Fibroblast of the aortic adventitia (primary cell): ENCODE measurements at regions not wholly inside any gene's neighbourhood (a gene's known extent, or its start where the extent isn't known, plus 50 kb on each side); places are given as distances from the start of the nearest gene placed in this dataset.
A peak's percentile ranks its signal among the peaks of the same experiment; 100 is the strongest.

Source experiments
- DNase-seq: peaks from one replicate; pipeline ENCODE4 v3.0.0-alpha.2; 2010; ENCODE audit warnings: low read depth
- H3K4me3 ChIP-seq: 2 replicates; pipeline ENCODE4 v1.5.1; 2011; ENCODE audit warnings: low read depth, mild to moderate bottlenecking, control low read depth, low read length, moderate library complexity
- TF ChIP-seq, protein P1 (sequence below): IDR thresholded peaks from 2 replicates; pipeline ENCODE4 v1.5.1; 2011; ENCODE audit warnings: mild to moderate bottlenecking, low read length, control low read depth, inconsistent platforms; ENCODE audit not compliant: insufficient read depth

DNA sequence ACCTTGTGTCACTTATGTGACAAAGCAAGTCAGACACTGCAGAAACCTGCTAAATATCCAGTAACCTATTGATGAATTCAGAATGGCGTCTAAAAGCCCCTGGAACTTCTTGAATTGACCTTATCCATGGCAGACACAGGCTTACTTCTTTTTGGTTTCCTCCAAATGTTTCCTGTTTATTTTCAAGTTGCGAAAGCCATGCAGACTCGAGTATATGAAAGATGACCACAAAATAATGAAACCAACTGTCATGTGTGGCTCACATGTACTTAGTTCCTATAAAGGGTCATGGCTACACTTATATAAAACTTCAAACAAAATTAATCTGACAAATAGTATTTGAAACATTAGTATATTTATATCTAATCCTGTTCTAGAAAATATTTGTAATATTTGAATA lies 113.1 kb upstream of the FNDC3A start:
- TF ChIP-seq, protein P1, sequence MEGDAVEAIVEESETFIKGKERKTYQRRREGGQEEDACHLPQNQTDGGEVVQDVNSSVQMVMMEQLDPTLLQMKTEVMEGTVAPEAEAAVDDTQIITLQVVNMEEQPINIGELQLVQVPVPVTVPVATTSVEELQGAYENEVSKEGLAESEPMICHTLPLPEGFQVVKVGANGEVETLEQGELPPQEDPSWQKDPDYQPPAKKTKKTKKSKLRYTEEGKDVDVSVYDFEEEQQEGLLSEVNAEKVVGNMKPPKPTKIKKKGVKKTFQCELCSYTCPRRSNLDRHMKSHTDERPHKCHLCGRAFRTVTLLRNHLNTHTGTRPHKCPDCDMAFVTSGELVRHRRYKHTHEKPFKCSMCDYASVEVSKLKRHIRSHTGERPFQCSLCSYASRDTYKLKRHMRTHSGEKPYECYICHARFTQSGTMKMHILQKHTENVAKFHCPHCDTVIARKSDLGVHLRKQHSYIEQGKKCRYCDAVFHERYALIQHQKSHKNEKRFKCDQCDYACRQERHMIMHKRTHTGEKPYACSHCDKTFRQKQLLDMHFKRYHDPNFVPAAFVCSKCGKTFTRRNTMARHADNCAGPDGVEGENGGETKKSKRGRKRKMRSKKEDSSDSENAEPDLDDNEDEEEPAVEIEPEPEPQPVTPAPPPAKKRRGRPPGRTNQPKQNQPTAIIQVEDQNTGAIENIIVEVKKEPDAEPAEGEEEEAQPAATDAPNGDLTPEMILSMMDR, result no peak
- DNase-seq, result no peak
- no peak overlapping the region for H3K4me3 ChIP-seq

GRCh38 chr13:48864100-48864499 lies 111.6 kb upstream of the FNDC3A start:
- H3K4me3 ChIP-seq, result no peak overlapping the region
- TF ChIP-seq, protein P1, result no peak
- no peak for DNase-seq

DNA sequence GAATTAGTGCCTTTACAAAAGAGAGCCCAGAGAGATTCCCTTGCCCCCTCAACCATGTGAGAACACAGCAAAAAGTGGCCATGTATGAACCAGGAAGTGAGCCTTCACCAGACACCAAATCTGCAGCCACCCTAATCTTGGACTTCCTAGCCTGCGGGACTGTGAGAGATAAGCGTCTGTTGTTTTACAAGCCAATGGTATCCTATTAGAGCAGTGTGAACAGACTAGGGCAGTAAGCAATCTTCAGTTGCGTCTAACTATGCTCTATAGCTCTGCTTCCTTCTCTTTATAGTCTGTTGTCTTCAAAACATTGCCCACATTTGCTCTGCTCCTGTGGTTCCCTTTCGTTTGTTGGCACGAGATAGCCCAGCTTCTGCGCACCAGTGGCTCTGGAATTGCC lies 109.5 kb upstream of the FNDC3A start:
- DNase-seq, result no peak
- no peak overlapping the region for H3K4me3 ChIP-seq
- TF ChIP-seq, protein P1, result no peak

DNA sequence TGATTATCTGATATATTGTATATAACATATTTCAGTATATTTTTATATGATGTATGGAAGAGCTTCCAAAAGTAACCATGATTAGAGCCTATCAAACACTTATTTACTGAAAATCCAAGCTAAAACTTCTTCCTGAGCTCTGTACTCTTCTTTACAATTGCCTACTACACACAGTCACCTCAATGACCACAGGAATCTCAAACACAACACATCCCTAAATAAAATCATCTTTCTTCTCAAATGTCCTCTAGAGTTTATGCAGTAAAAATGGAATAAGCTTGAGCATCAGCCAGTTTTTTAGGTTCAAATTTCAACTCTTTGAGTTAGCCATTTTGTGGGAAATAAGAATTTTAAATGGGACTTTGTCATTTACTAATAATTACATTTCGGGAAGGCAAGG lies 102.6 kb upstream of the FNDC3A start:
- TF ChIP-seq, protein P1, result no peak
- H3K4me3 ChIP-seq, result no peak overlapping the region
- DNase-seq, result no peak

DNA sequence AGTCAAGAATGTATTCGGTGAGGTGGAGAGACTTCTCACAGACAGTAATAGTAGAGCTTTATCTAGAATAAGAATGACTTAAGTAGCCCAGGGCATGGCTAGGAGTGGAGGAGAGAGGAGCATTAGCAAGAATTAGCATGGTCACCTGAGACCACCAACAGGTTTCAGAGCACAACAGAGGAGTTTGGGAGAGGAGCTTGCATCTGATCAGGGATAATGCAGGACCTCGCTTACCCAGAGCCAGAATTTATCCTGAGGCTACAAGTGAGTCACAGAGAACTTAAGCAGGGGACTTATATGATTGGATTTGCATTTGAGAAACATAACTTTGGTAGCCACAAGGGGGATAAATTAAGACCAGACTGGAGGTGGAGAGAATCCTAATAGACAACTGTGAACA lies 102.1 kb upstream of the FNDC3A start:
- DNase-seq, result peak; percentile 15
- no peak overlapping the region for H3K4me3 ChIP-seq
- TF ChIP-seq, protein P1, result no peak

GRCh38 chr13:48874165-48874564 lies 101.5 kb upstream of the FNDC3A start:
- H3K4me3 ChIP-seq, result no peak overlapping the region
- TF ChIP-seq, protein P1, result no peak
- no peak for DNase-seq

DNA sequence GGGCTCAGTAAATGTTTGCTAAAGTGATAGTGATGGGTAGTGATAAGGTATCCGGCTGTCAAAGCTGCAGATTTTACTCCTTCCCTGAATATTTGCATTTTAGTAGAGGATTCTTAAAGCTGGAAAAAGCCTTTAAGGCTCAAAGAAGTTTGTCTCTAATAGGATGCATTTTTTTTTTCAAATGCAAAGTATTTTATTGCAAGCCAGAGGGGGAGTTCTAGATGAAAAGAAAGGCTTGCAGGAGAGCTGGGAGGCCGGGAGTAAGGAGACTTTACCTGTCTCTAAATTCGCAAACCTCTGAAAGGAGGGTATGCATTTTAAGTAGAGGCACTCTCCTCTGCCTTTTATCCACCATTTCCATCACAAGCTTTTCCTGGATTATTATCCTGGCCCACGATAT lies 100.7 kb upstream of the FNDC3A start:
- TF ChIP-seq, protein P1, result no peak
- no peak for DNase-seq
- H3K4me3 ChIP-seq, result no peak overlapping the region
